Vagina (tissue), 2 donors: ENCODE measurements at regions not wholly inside any gene's neighbourhood (a gene's known extent, or its start where the extent isn't known, plus 50 kb on each side); places are given as distances from the start of the nearest gene placed in this dataset.

Experiments used
- DNase-seq, 2 donors: peaks; one replicate each; pipeline ENCODE4 v3.0.0-alpha.2; 2017; ENCODE audit errors: extremely low spot score in 2 of 2
- H3K27ac ChIP-seq: fragments of 200-600 bp; sonication (generic); one replicate; pipeline ENCODE4 v1.5.1; 2019
- H3K27me3 ChIP-seq: fragments of 200-600 bp; sonication (generic); one replicate; pipeline ENCODE4 v1.5.1; 2019
- H3K36me3 ChIP-seq, 2 donors: fragments of 200-600 bp; sonication (generic); one replicate each; pipeline ENCODE4 v1.5.1; 2017 to 2019
- H3K4me1 ChIP-seq: fragments of 200-600 bp; sonication (generic); one replicate; pipeline ENCODE4 v1.5.1; 2019
- H3K4me3 ChIP-seq, 2 donors: fragments of 200-600 bp; sonication (generic); 1 replicate in 1 of 2; 2 replicates in 1 of 2; pipeline ENCODE4 v1.5.1; 2016 to 2019
- H3K9me3 ChIP-seq: fragments of 200-600 bp; sonication (generic); one replicate; pipeline ENCODE4 v1.5.1; 2019
- POLR2A ChIP-seq, 2 donors: fragments of 450-650 bp; IDR thresholded peaks; one replicate each; pipeline ENCODE4 v1.6.1; 2017; ENCODE audit warnings: antibody characterized with exemption in 2 of 2, mild to moderate bottlenecking in 2 of 2, moderate library complexity in 2 of 2
- POLR2AphosphoS5 ChIP-seq, 2 donors: sonication (generic); formaldehyde crosslinking; IDR thresholded peaks; one replicate each; pipeline ENCODE4 v1.9.0; 2017; ENCODE audit warnings: antibody characterized with exemption in 2 of 2, mild to moderate bottlenecking in 2 of 2, low read depth in 1 of 2; ENCODE audit not compliant: insufficient read depth in 1 of 2
- intact Hi-C: fragments of 100-400 bp; cut with DNase I; formaldehyde crosslinking; loops from one replicate; pipeline ENCODE4 v1.15.1; 2023
- TF ChIP-seq, protein P1 (sequence below), 3 experiments: fragments of 450-650 bp in 2 of 3; fragments of 200-600 bp in 1 of 3; sonication (generic) in 1 of 3; IDR thresholded peaks; one replicate each; pipeline ENCODE4 v1.5.1; 2017 to 2019; ENCODE audit warnings: antibody characterized with exemption in 3 of 3, mild to moderate bottlenecking in 2 of 3, moderate library complexity in 2 of 3

DNA sequence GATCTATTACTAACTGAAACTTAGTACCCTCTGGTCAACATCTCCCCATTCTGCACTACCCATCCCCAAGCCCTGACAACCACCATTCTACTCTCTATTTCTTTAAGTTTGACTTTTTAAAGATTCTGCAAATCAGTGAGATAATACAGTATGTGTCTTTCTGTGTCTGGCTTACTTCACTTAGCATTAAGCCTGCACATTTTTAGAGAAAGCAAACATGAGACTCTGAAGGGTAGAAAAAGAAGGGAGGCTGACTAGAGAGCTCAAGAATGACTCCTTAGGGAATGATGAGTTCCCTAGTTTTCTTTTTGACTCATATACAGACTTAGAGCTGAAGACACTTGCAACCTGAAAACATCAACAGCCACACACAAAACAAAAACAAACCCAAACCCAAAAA is 311.3 kb downstream of the SQOR start:
- H3K4me1 ChIP-seq: no peaks in the 10 kb centered on the region
- TF ChIP-seq, protein P1, sequence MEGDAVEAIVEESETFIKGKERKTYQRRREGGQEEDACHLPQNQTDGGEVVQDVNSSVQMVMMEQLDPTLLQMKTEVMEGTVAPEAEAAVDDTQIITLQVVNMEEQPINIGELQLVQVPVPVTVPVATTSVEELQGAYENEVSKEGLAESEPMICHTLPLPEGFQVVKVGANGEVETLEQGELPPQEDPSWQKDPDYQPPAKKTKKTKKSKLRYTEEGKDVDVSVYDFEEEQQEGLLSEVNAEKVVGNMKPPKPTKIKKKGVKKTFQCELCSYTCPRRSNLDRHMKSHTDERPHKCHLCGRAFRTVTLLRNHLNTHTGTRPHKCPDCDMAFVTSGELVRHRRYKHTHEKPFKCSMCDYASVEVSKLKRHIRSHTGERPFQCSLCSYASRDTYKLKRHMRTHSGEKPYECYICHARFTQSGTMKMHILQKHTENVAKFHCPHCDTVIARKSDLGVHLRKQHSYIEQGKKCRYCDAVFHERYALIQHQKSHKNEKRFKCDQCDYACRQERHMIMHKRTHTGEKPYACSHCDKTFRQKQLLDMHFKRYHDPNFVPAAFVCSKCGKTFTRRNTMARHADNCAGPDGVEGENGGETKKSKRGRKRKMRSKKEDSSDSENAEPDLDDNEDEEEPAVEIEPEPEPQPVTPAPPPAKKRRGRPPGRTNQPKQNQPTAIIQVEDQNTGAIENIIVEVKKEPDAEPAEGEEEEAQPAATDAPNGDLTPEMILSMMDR (IDR thresholded peaks at IDR 0.05): no peak
- TF ChIP-seq POLR2A (IDR thresholded peaks at IDR 0.05) (no peak), POLR2AphosphoS5 (IDR thresholded peaks at IDR 0.05; ENCODE audit: insufficient read depth in 1 of 2, low read depth in 1 of 2) (no peak)
- H3K27ac ChIP-seq: no peak overlapping the region
- no peaks in the 10 kb centered on the region for H3K27me3 ChIP-seq
- DNase-seq: no peak
- H3K36me3 ChIP-seq: no peaks in the 10 kb centered on the region
- H3K9me3 ChIP-seq: no peaks in the 10 kb centered on the region
- intact Hi-C loops: no loop called here
- no peak overlapping the region for H3K4me3 ChIP-seq

- Histone ChIP-seq H3K4me1 (no peaks in the 10 kb centered on the region), H3K27ac (no peak overlapping the region), H3K36me3 (no peaks in the 10 kb centered on the region), H3K9me3 (no peaks in the 10 kb centered on the region), H3K4me3 (no peak overlapping the region), H3K27me3 (no peaks in the 10 kb centered on the region)
- no peak for DNase-seq
- intact Hi-C loops: no loop called here
- TF ChIP-seq POLR2AphosphoS5 (IDR thresholded peaks at IDR 0.05; ENCODE audit: insufficient read depth in 1 of 2, low read depth in 1 of 2) (no peak), POLR2A (IDR thresholded peaks at IDR 0.05) (no peak)
- TF ChIP-seq, protein P1 (IDR thresholded peaks at IDR 0.05): no peak
These were observed 313.4 kb downstream of the SQOR start for GRCh38 chr15:45948181-45948621.

DNA sequence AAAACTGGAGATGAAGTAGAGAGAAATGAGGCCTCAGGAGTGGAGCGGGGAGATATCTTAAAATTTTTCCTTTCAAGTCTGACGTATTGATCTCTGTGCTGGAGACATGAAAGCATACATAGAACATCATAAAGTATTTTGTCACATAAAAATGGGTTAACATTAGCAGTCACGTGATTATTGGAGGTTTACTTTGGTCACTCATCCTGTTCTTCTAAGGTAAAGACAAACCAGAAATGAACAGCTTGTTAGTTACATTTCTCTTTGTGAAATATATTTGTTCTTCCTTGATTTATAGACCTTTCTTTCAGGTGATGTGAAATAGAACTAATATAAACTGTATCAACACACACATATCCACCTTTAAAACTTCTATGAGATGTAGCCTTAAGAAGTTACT is 324.1 kb downstream of the SQOR start:
- intact Hi-C loops: no loop called here
- H3K27me3 ChIP-seq: no peaks in the 10 kb centered on the region
- H3K4me1 ChIP-seq: no peaks in the 10 kb centered on the region
- H3K36me3 ChIP-seq: no peaks in the 10 kb centered on the region
- H3K4me3 ChIP-seq: no peak overlapping the region
- no peak for DNase-seq
- no peak overlapping the region for H3K27ac ChIP-seq
- TF ChIP-seq, protein P1 (IDR thresholded peaks at IDR 0.05): no peak
- TF ChIP-seq POLR2A (IDR thresholded peaks at IDR 0.05): no peak
- TF ChIP-seq POLR2AphosphoS5 (IDR thresholded peaks at IDR 0.05; ENCODE audit: insufficient read depth in 1 of 2, low read depth in 1 of 2): no peak
- no peaks in the 10 kb centered on the region for H3K9me3 ChIP-seq

DNA sequence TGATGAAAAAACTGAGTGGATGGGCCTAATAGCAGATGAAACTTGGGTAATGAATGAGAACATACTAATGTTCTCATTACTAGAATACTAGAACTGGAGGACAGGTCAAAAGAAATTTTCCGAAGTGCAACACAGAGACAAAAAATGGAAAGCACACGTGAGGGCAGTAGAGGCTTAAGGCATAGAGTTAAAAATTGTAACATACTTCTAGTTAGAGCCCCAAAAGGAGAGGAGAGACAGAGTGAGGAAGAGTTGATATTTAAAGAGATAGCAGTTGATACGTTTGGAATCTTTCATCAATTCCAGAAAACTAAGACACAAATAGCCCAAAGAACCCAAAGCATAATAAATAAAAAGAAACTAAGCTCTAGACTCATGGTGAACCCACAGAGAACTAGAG is 327.9 kb downstream of the SQOR start:
- intact Hi-C loops: no loop called here
- H3K36me3 ChIP-seq: no peaks in the 10 kb centered on the region
- TF ChIP-seq, protein P1 (IDR thresholded peaks at IDR 0.05): no peak
- no peak for TF ChIP-seq POLR2A (IDR thresholded peaks at IDR 0.05)
- no peak for TF ChIP-seq POLR2AphosphoS5 (IDR thresholded peaks at IDR 0.05; ENCODE audit: insufficient read depth in 1 of 2, low read depth in 1 of 2)
- H3K4me1 ChIP-seq: no peaks in the 10 kb centered on the region
- H3K27me3 ChIP-seq: no peaks in the 10 kb centered on the region
- DNase-seq: no peak
- H3K9me3 ChIP-seq: no peaks in the 10 kb centered on the region
- no peak overlapping the region for H3K27ac ChIP-seq
- H3K4me3 ChIP-seq: no peak overlapping the region

DNA sequence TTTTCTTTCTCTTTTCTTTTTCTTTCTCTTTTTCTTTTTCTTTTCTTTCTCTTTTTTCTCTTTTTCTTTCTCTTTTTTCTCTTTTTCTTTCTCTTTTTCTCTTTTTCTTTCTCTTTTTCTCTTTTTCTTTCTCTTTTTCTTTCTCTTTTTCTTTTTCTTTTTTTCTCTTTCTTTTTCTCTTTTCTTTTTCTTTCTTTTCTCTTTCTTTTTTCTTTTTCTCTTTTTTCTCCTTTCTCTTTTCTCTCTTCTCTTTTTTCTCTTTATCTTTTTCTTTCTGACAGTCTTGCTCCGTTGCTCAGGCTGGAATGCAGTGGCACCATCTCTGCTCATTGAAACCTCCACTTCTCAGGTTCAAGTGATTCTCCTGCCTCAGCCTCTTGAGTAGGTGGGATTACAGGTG is 335.7 kb downstream of the SQOR start:
- Histone ChIP-seq H3K36me3 (no peaks in the 10 kb centered on the region), H3K4me1 (no peaks in the 10 kb centered on the region), H3K27ac (no peak overlapping the region), H3K4me3 (no peak overlapping the region), H3K27me3 (no peaks in the 10 kb centered on the region), H3K9me3 (no peaks in the 10 kb centered on the region)
- TF ChIP-seq POLR2A (IDR thresholded peaks at IDR 0.05): no peak
- no peak for TF ChIP-seq POLR2AphosphoS5 (IDR thresholded peaks at IDR 0.05; ENCODE audit: insufficient read depth in 1 of 2, low read depth in 1 of 2)
- TF ChIP-seq, protein P1 (IDR thresholded peaks at IDR 0.05): no peak
- no peak for DNase-seq
- intact Hi-C loops: no loop called here
